ENCODE measurements at regions not wholly inside any gene's neighbourhood (a gene's known extent, or its start where the extent isn't known, plus 50 kb on each side); places are given as distances from the start of the nearest gene placed in this dataset.
"Not testable (repeated sequence)": the region's sequence is repeated elsewhere in the genome, so short reads cannot be mapped to it uniquely, and the experiment has no call there.

DNA sequence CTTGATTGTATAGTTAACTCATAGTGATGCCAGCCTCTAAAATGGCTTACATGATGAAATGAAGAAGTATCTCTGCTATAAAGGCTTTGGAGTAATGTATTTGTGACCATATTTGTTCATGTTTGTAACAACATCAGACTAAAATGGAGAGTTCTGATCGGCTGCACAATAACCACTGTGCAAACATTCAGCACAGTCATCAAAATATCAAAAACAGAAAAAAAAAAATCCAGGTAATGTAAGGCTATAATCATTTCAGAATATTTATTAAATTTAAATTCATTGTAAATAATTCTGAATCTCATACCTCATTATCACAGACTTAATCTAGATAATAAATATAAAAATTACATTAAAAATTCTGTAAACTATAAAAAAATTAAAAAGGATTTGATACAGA lies 1161.8 kb downstream of the MRPL39 start:
- Histone ChIP-seq H3K4me3 (ENCODE audit: low read depth, low read length) (no peak overlapping the region), H3K36me3 (ENCODE audit: control insufficient read depth, insufficient read depth, low read length) (no peaks in the 10 kb centered on the region), H3K4me1 (ENCODE audit: control insufficient read depth, insufficient read depth, low read length) (no peaks in the 10 kb centered on the region), H3K9ac (ENCODE audit: low read length) (no peak overlapping the region), H3K27ac (ENCODE audit: low read depth, low read length) (no peak overlapping the region), H3K9me3 (ENCODE audit: control insufficient read depth, insufficient read depth, low read depth, low read length) (peaks cover 2% of the 10 kb centered on the region; the same call in 1 of the 2 replicates), H3K27me3 (ENCODE audit: control insufficient read depth, insufficient read depth, low read length) (no peaks in the 10 kb centered on the region)

DNA sequence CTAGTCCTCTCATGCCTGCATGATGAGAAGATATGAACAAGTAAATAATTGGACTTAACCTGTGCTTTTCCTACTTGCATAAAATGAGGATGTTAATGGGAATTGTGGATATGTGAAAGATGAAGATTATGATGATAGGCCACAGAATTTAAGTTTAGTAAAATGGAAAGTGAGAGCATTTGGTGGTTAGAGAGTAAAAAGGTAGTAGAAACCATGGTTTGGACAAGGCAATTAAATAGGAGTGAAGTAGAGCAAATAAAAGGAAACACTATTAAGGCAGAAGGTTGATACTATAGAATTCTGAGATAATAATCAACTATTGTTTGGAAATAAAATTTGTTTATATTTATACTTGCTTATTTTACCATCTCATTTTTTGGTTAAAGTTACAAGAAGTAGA lies 1162.5 kb downstream of the MRPL39 start:
- no peak overlapping the region for H3K27ac ChIP-seq (ENCODE audit: low read depth, low read length)
- no peaks in the 10 kb centered on the region for H3K36me3 ChIP-seq (ENCODE audit: control insufficient read depth, insufficient read depth, low read length)
- no peak overlapping the region for H3K4me3 ChIP-seq (ENCODE audit: low read depth, low read length)
- no peak overlapping the region for H3K9ac ChIP-seq (ENCODE audit: low read length)
- no peaks in the 10 kb centered on the region for H3K4me1 ChIP-seq (ENCODE audit: control insufficient read depth, insufficient read depth, low read length)
- peaks cover 2% of the 10 kb centered on the region; the same call in 1 of the 2 replicates for H3K9me3 ChIP-seq (ENCODE audit: control insufficient read depth, insufficient read depth, low read depth, low read length)
- H3K27me3 ChIP-seq (ENCODE audit: control insufficient read depth, insufficient read depth, low read length) = no peaks in the 10 kb centered on the region

DNA sequence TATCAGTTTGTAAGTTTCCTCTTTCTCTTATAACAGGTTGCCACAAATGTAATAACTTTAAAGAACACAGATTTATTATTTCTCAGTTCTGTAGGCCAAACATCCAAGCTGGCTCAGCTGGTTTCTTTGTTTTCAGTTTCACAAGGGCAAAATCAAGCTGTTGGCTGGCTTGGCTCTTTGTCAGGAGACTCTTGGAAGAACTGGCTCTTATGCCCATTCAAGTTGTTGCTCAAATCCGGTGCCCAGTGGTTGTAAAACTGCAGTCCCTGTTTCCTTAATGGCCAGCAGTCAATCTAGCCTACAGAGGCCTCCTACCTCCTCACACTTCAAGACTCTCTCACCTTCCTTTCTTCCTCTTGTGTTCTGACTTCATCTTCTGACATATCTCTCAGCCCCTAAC lies 1171.0 kb downstream of the MRPL39 start:
- Histone ChIP-seq H3K9ac (ENCODE audit: low read length) (no peak overlapping the region), H3K9me3 (ENCODE audit: control insufficient read depth, insufficient read depth, low read depth, low read length) (no peaks in the 10 kb centered on the region), H3K27ac (ENCODE audit: low read depth, low read length) (no peak overlapping the region), H3K4me1 (ENCODE audit: control insufficient read depth, insufficient read depth, low read length) (no peaks in the 10 kb centered on the region), H3K27me3 (ENCODE audit: control insufficient read depth, insufficient read depth, low read length) (no peaks in the 10 kb centered on the region), H3K4me3 (ENCODE audit: low read depth, low read length) (no peak overlapping the region), H3K36me3 (ENCODE audit: control insufficient read depth, insufficient read depth, low read length) (no peaks in the 10 kb centered on the region)

DNA sequence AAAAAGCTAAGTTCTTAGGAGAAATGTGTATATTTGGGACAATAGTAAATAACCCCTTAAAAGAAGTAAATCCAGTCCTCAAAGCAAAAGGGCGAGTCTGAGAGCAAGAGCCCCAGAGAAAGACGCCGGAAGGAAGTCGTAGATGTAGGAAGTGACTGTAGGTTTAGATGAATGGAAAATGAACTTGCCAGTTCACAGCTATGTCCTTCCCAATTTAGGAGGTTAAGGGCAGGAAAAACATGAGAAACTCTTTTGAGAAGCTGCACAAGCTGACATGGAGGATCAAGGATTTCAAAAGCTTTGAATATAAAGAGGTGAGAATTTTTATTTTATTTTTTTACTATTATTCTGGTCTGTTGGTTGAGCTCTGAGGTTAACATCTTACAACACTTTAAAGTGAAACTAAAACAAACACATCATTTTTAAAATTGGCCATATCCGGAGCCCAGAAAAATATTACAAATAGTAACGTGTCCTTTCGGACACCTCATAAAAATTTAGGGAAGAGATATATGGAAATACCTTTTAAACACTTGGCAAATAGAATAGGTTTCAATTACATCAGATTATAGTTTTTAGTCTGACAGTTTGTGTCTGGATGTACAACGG lies 1178.6 kb downstream of the MRPL39 start:
- Histone ChIP-seq H3K9me3 (ENCODE audit: control insufficient read depth, insufficient read depth, low read depth, low read length) (no peaks in the 10 kb centered on the region), H3K4me3 (ENCODE audit: low read depth, low read length) (no peak overlapping the region), H3K9ac (ENCODE audit: low read length) (no peak overlapping the region), H3K27ac (ENCODE audit: low read depth, low read length) (no peak overlapping the region), H3K4me1 (ENCODE audit: control insufficient read depth, insufficient read depth, low read length) (peaks cover 5% of the 10 kb centered on the region; the same call in 1 of the 2 replicates), H3K27me3 (ENCODE audit: control insufficient read depth, insufficient read depth, low read length) (peaks cover 8% of the 10 kb centered on the region; the same call in 1 of the 2 replicates), H3K36me3 (ENCODE audit: control insufficient read depth, insufficient read depth, low read length) (no peaks in the 10 kb centered on the region)

- Histone ChIP-seq H3K9me3 (ENCODE audit: control insufficient read depth, insufficient read depth, low read depth, low read length) (peaks cover 4% of the 10 kb centered on the region), H3K4me3 (ENCODE audit: low read depth, low read length) (no peak overlapping the region), H3K27ac (ENCODE audit: low read depth, low read length) (no peak overlapping the region), H3K9ac (ENCODE audit: low read length) (no peak overlapping the region), H3K27me3 (ENCODE audit: control insufficient read depth, insufficient read depth, low read length) (peaks cover 15% of the 10 kb centered on the region), H3K4me1 (ENCODE audit: control insufficient read depth, insufficient read depth, low read length) (peaks cover 12% of the 10 kb centered on the region; the same call in 1 of the 2 replicates), H3K36me3 (ENCODE audit: control insufficient read depth, insufficient read depth, low read length) (no peaks in the 10 kb centered on the region)
These were observed 1182.5 kb downstream of the MRPL39 start for GRCh38 chr21:24424776-24425175.

GRCh38 chr21:24423546-24423945 lies 1183.7 kb downstream of the MRPL39 start:
- no peak overlapping the region for H3K27ac ChIP-seq (ENCODE audit: low read depth, low read length)
- peaks cover 17% of the 10 kb centered on the region for H3K9me3 ChIP-seq (ENCODE audit: control insufficient read depth, insufficient read depth, low read depth, low read length)
- no peak overlapping the region for H3K4me3 ChIP-seq (ENCODE audit: low read depth, low read length)
- H3K36me3 ChIP-seq (ENCODE audit: control insufficient read depth, insufficient read depth, low read length) = no peaks in the 10 kb centered on the region
- H3K9ac ChIP-seq (ENCODE audit: low read length) = no peak overlapping the region
- peaks cover 12% of the 10 kb centered on the region; the same call in 1 of the 2 replicates for H3K4me1 ChIP-seq (ENCODE audit: control insufficient read depth, insufficient read depth, low read length)
- H3K27me3 ChIP-seq (ENCODE audit: control insufficient read depth, insufficient read depth, low read length) = peaks cover 15% of the 10 kb centered on the region

- Histone ChIP-seq H3K4me3 (ENCODE audit: low read depth, low read length) (no peak overlapping the region), H3K27me3 (ENCODE audit: control insufficient read depth, insufficient read depth, low read length) (peaks cover 15% of the 10 kb centered on the region), H3K4me1 (ENCODE audit: control insufficient read depth, insufficient read depth, low read length) (peaks cover 12% of the 10 kb centered on the region; the same call in 1 of the 2 replicates), H3K36me3 (ENCODE audit: control insufficient read depth, insufficient read depth, low read length) (no peaks in the 10 kb centered on the region), H3K27ac (ENCODE audit: low read depth, low read length) (no peak overlapping the region), H3K9me3 (ENCODE audit: control insufficient read depth, insufficient read depth, low read depth, low read length) (peaks cover 23% of the 10 kb centered on the region), H3K9ac (ENCODE audit: low read length) (no peak overlapping the region)
These were observed 1186.6 kb downstream of the MRPL39 start for GRCh38 chr21:24420689-24421088.

DNA sequence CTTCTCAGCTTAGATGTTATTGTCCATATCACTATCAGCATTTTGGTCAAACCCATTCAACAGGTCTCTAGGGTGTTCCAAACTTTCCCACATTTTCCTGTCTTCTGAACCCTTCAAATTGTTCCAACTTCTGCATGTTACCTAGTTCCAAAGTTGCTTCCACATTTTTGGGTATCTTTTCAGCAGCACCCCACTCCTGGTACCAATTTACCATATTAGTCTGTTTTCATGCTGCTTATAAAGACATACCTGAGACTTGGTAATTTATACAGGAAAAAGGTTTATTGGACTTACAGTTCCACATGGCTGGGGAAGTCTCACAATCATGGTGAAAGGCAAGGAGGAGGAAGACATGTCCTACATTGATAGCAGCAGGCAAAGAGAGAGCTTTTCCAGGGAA lies 1187.6 kb downstream of the MRPL39 start:
- H3K9ac ChIP-seq (ENCODE audit: low read length); H3K36me3 ChIP-seq (ENCODE audit: control insufficient read depth, insufficient read depth, low read length); H3K4me3 ChIP-seq (ENCODE audit: low read depth, low read length); H3K27ac ChIP-seq (ENCODE audit: low read depth, low read length): not testable (repeated sequence)
- peaks cover 12% of the 10 kb centered on the region; the same call in 1 of the 2 replicates for H3K4me1 ChIP-seq (ENCODE audit: control insufficient read depth, insufficient read depth, low read length)
- peaks cover 23% of the 10 kb centered on the region for H3K9me3 ChIP-seq (ENCODE audit: control insufficient read depth, insufficient read depth, low read depth, low read length)
- H3K27me3 ChIP-seq (ENCODE audit: control insufficient read depth, insufficient read depth, low read length) = peaks cover 14% of the 10 kb centered on the region

- Histone ChIP-seq H3K4me1 (ENCODE audit: control insufficient read depth, insufficient read depth, low read length) (peaks cover 7% of the 10 kb centered on the region; the same call in 1 of the 2 replicates), H3K9me3 (ENCODE audit: control insufficient read depth, insufficient read depth, low read depth, low read length) (peaks cover 23% of the 10 kb centered on the region), H3K36me3 (ENCODE audit: control insufficient read depth, insufficient read depth, low read length) (no peaks in the 10 kb centered on the region), H3K4me3 (ENCODE audit: low read depth, low read length) (no peak overlapping the region), H3K27ac (ENCODE audit: low read depth, low read length) (no peak overlapping the region), H3K9ac (ENCODE audit: low read length) (no peak overlapping the region), H3K27me3 (ENCODE audit: control insufficient read depth, insufficient read depth, low read length) (peaks cover 7% of the 10 kb centered on the region; the same call in 1 of the 2 replicates)
These were observed 1188.6 kb downstream of the MRPL39 start for GRCh38 chr21:24418671-24419070.

DNA sequence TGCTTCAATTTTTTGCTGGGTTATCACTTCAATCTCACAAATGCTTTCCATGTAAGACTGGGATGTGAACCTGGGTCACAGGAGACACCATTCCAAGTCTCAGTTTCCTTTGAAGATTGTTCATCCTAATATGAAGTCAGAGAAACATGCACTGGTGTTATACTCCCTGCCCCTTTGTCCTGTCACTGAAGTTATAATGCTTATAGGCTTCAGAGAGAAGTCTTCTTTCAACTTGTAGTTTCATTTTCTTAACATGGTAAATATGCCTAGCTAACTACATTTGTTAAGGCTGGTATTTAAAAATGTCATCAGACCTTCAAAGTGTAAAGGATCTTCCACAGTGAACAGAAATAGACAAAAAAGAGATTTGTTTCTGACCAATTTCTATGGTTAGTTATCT lies 1195.9 kb downstream of the MRPL39 start:
- no peaks in the 10 kb centered on the region for H3K27me3 ChIP-seq (ENCODE audit: control insufficient read depth, insufficient read depth, low read length)
- no peaks in the 10 kb centered on the region for H3K36me3 ChIP-seq (ENCODE audit: control insufficient read depth, insufficient read depth, low read length)
- no peak overlapping the region for H3K4me3 ChIP-seq (ENCODE audit: low read depth, low read length)
- H3K27ac ChIP-seq (ENCODE audit: low read depth, low read length) = no peak overlapping the region
- no peaks in the 10 kb centered on the region; the same call in 1 of the 2 replicates for H3K9me3 ChIP-seq (ENCODE audit: control insufficient read depth, insufficient read depth, low read depth, low read length)
- H3K9ac ChIP-seq (ENCODE audit: low read length) = no peak overlapping the region
- H3K4me1 ChIP-seq (ENCODE audit: control insufficient read depth, insufficient read depth, low read length) = no peaks in the 10 kb centered on the region

GRCh38 chr21:24403221-24403620 lies 1204.1 kb downstream of the MRPL39 start:
- H3K27ac ChIP-seq (ENCODE audit: low read depth, low read length) = no peak overlapping the region
- no peaks in the 10 kb centered on the region for H3K27me3 ChIP-seq (ENCODE audit: control insufficient read depth, insufficient read depth, low read length)
- no peaks in the 10 kb centered on the region for H3K36me3 ChIP-seq (ENCODE audit: control insufficient read depth, insufficient read depth, low read length)
- no peaks in the 10 kb centered on the region for H3K4me1 ChIP-seq (ENCODE audit: control insufficient read depth, insufficient read depth, low read length)
- H3K9ac ChIP-seq (ENCODE audit: low read length) = no peak overlapping the region
- no peaks in the 10 kb centered on the region for H3K9me3 ChIP-seq (ENCODE audit: control insufficient read depth, insufficient read depth, low read depth, low read length)
- no peak overlapping the region for H3K4me3 ChIP-seq (ENCODE audit: low read depth, low read length)

Measured in HUES6 (cell line).